ENCODE measurements at regions not wholly inside any gene's neighbourhood (a gene's known extent, or its start where the extent isn't known, plus 50 kb on each side); places are given as distances from the start of the nearest gene placed in this dataset.

- H3K9ac ChIP-seq (ENCODE audit: insufficient read depth, low read depth, low read length) = no peak overlapping the region
Observed at GRCh38 chrX:44784241-44784640, 59.6 kb upstream of the DUSP21 start.

GRCh38 chrX:44778254-44778653 lies 65.6 kb upstream of the DUSP21 start:
- no peak for ATAC-seq
- DNase-seq (ENCODE audit: low spot score) = no peak
- no peak overlapping the region for H3K9ac ChIP-seq (ENCODE audit: insufficient read depth, low read depth, low read length)
- no peaks in the 10 kb centered on the region for H3K4me1 ChIP-seq (ENCODE audit: insufficient read depth, low read length)
- no peak overlapping the region for H3K4me3 ChIP-seq (replicated peaks in 1 of 3; ENCODE audit: insufficient read depth in 1 of 3, low read depth in 2 of 3, low read length in 3 of 3)
- intact Hi-C loops (cut with micrococcal nuclease; ENCODE audit: unreplicated experiment) = no loop called here
- WGBS (ENCODE audit: low lambda C conversion rate) = 55% methylated on average over 7 of the region's 7 CpGs
- H3K27ac ChIP-seq (ENCODE audit: extremely low read length, insufficient read depth, low read length) = no peak overlapping the region
- H3K9me3 ChIP-seq (ENCODE audit: low read length) = no peaks in the 10 kb centered on the region
- no peaks in the 10 kb centered on the region for H3K36me3 ChIP-seq (replicated peaks in 1 of 2; ENCODE audit: control insufficient read depth in 1 of 2, insufficient read depth in 2 of 2, low read length in 2 of 2)
- in situ Hi-C loops (cut with HindIII; ENCODE audit: extremely low pct_ligation_motif_present, low pct_unique_long_range_greater_than_20kb) = no loop called here
- no peaks in the 10 kb centered on the region for H3K27me3 ChIP-seq (ENCODE audit: control insufficient read depth in 1 of 2, insufficient read depth in 2 of 2, low read length in 2 of 2)
- no peak overlapping the region for H2AFZ ChIP-seq (ENCODE audit: low read length)
- H3K4me2 ChIP-seq (ENCODE audit: low read depth, low read length) = no peak overlapping the region
- FAIRE-seq = no peak
- POLR2A ChIA-PET = no interaction called here
- no peaks in the 10 kb centered on the region for H4K20me1 ChIP-seq (ENCODE audit: insufficient read depth, low read length)
- H3K79me2 ChIP-seq (ENCODE audit: insufficient read depth, low read length) = no peaks in the 10 kb centered on the region
- CTCF ChIA-PET (ENCODE audit: low intra/inter-chr PET ratio, low total read pairs) = no interaction called here
- no TSS peak for BruUV-seq (replicated peaks)
- TF ChIP-seq RBM39 (IDR thresholded peaks at IDR 0.05; ENCODE audit: low read depth, low read length, poor library complexity, severe bottlenecking) (no peak), FOSL1 (CRISPR knock-in tag; IDR thresholded peaks at IDR 0.05; ENCODE audit: borderline replicate concordance) (no peak), PCBP1 (IDR thresholded peaks at IDR 0.05; ENCODE audit: borderline replicate concordance, low read depth, low read length) (no peak), CCDC6 (CRISPR knock-in tag; IDR thresholded peaks at IDR 0.05) (no peak), SIX1 (CRISPR knock-in tag; IDR thresholded peaks at IDR 0.05; ENCODE audit: borderline replicate concordance) (no peak), ZNF691 (CRISPR knock-in tag; IDR thresholded peaks at IDR 0.05; ENCODE audit: borderline replicate concordance, low read depth) (no peak), SALL1 (CRISPR knock-in tag; IDR thresholded peaks at IDR 0.05) (no peak), PLRG1 (conservative IDR thresholded peaks at IDR 0.05) (no peak), ZNF740 (CRISPR knock-in tag; IDR thresholded peaks at IDR 0.05) (no peak), ZEB1 (IDR thresholded peaks at IDR 0.05; ENCODE audit: insufficient replicate concordance, low read depth) (no peak), CC2D1A (CRISPR knock-in tag; IDR thresholded peaks at IDR 0.05) (no peak), IKZF4 (CRISPR knock-in tag; IDR thresholded peaks at IDR 0.05; ENCODE audit: borderline replicate concordance, low read depth, not compliant biosample characterization) (no peak), ETV6 (CRISPR knock-in tag; conservative IDR thresholded peaks at IDR 0.05) (no peak), ZNF30 (CRISPR knock-in tag; IDR thresholded peaks at IDR 0.05) (no peak), CBX1 (IDR thresholded peaks at IDR 0.05; ENCODE audit: low read depth) (no peak)

More at GRCh38 chrX:44784241-44784640, 59.6 kb upstream of the DUSP21 start:
- ChIA-PET POLR2A (no interaction called here), CTCF (ENCODE audit: low intra/inter-chr PET ratio, low total read pairs) (no interaction called here)
- H3K4me3 ChIP-seq (replicated peaks in 1 of 3; ENCODE audit: insufficient read depth in 1 of 3, low read depth in 2 of 3, low read length in 3 of 3) = no peak overlapping the region
- 86% methylated on average over 1 of the region's 2 CpGs for WGBS (ENCODE audit: low lambda C conversion rate)
- no peaks in the 10 kb centered on the region for H3K9me3 ChIP-seq (ENCODE audit: low read length)
- TF ChIP-seq HMGXB4 (CRISPR knock-in tag; IDR thresholded peaks at IDR 0.05; ENCODE audit: borderline replicate concordance in 1 of 2, low read depth in 1 of 2) = no peak
- FAIRE-seq = no peak
- H3K27me3 ChIP-seq (ENCODE audit: control insufficient read depth in 1 of 2, insufficient read depth in 2 of 2, low read length in 2 of 2) = no peaks in the 10 kb centered on the region
- H2AFZ ChIP-seq (ENCODE audit: low read length) = no peak overlapping the region
- no peak overlapping the region for H3K4me2 ChIP-seq (ENCODE audit: low read depth, low read length)
- ATAC-seq = no peak
- intact Hi-C loops (cut with micrococcal nuclease; ENCODE audit: unreplicated experiment) (no loop called here), in situ Hi-C loops (cut with HindIII; ENCODE audit: extremely low pct_ligation_motif_present, low pct_unique_long_range_greater_than_20kb) (no loop called here)
- H3K27ac ChIP-seq (ENCODE audit: extremely low read length, insufficient read depth, low read length) = no peak overlapping the region
- BruUV-seq (replicated peaks) = no TSS peak
- no peaks in the 10 kb centered on the region for H4K20me1 ChIP-seq (ENCODE audit: insufficient read depth, low read length)
- no peaks in the 10 kb centered on the region for H3K4me1 ChIP-seq (ENCODE audit: insufficient read depth, low read length)
- DNase-seq (ENCODE audit: low spot score) = no peak
- no peaks in the 10 kb centered on the region for H3K79me2 ChIP-seq (ENCODE audit: insufficient read depth, low read length)
- no peaks in the 10 kb centered on the region for H3K36me3 ChIP-seq (replicated peaks in 1 of 2; ENCODE audit: control insufficient read depth in 1 of 2, insufficient read depth in 2 of 2, low read length in 2 of 2)

Data from HepG2 (cell line).